ENCODE measurements at regions not wholly inside any gene's neighbourhood (a gene's known extent, or its start where the extent isn't known, plus 50 kb on each side); places are given as distances from the start of the nearest gene placed in this dataset.
A peak's percentile ranks its signal among the peaks of the same experiment; 100 is the strongest.

DNA sequence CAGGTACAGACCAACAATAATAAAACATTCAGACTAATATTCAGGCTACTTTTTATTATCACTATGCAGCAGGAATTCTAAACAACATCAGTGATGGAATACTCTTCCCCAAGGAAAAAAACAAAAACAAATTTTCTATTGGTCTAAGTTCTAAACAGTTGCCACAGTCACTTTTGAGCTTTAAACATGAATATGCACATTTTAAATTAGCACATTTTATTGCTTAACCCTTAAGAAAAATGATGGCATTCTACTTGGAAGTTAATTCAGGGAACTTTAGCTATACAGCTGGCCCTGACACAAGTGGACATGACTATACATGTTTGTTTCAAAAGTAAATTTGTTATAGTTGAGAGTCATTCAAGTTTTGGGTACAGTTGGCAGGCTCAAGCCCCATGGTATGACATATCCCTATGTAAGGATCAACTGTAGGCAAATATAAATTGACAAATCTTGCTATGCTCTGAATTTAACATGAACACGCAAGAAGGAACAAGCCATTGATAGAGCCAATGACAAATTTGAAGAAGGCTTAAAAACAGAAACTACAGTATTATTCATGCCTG, 224.3 kb upstream of the AMIGO2 start:
- DNase-seq, result no peak

GRCh38 chr12:47303207-47303606, 223.4 kb upstream of the AMIGO2 start:
- no peak for DNase-seq

DNA sequence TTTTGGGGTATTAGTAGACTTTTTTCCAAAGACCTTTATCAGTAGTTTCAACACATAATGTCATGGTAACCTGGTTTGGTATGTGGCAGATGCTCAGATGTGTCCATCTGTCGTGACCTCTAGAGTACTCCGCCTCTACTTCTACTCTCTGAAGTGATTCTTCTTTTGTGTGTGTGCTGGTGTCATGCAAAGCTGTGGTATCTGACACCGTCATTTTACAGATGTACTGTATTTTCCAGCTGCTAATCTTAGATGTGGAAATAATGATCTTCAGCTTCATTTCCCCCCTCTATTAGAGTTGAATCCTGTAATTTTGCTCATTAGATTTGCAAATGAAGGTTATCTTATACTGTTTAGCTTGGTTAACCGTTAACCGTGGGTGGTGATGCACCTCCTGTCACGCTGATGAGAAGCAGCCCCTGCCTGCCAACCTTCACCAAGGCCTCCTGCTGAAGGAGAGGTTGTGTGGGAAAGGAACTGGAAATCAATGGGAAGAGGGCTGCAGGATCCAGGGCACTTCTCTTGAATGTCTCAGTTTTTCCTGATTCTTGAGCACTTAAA, 222.4 kb upstream of the AMIGO2 start:
- peak; percentile 14 for DNase-seq

GRCh38 chr12:47299586-47299985, 219.8 kb upstream of the AMIGO2 start:
- no peak for DNase-seq

GRCh38 chr12:47297993-47298392, 218.2 kb upstream of the AMIGO2 start:
- no peak for DNase-seq

DNA sequence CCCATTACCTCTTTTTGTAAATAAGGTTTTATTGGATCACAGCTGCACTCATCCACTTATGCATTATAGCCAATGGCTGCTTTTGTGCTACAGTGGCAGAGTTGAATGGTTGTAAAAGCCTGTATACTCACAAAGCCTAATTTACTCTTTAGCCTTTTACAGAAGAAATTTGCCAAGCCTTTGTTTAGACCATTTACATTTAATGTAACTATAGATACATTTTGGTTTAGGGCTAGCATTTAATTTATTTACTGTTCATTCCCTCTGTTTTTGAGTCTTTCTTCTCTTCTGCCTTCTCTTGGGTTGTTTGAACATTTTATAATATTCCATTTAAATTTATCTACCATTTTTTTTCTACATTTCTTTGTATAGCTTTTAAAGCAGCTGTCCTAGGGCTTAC, 217.1 kb upstream of the AMIGO2 start:
- DNase-seq, result no peak

GRCh38 chr12:47293406-47293805, 213.6 kb upstream of the AMIGO2 start:
- no peak for DNase-seq

DNA sequence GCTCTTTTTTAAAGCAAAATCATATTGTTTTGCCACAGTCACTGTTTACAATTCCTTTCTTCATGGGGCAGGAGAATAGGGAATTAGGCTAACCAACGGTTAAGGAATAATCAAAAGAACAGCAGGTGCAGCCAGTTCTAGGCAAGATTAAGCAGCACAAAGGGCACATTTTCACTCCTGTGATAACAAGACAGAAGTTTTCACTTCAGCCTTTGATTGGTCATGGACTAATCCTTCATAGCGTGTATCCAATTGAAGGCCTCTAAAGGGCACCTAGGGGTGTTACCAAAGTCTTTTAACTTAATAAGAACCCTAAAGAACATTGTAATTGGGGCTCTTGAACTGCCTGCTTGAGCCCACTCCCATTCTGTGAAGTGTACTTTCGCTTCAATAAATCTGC, 206.9 kb upstream of the AMIGO2 start:
- DNase-seq, result peak; percentile 27
